ENCODE measurements at regions not wholly inside any gene's neighbourhood (a gene's known extent, or its start where the extent isn't known, plus 50 kb on each side); places are given as distances from the start of the nearest gene placed in this dataset.

GRCh38 chr20:39861381-39861780, 827.7 kb downstream of the MAFB start:
- TF ChIP-seq EZH2 (IDR thresholded peaks at IDR 0.05; ENCODE audit: low read length, unreplicated experiment) (no peak), CTCF (conservative IDR thresholded peaks at IDR 0.05; ENCODE audit: low read depth, low read length) (no peak), EZH2phosphoT487 (IDR thresholded peaks at IDR 0.05; ENCODE audit: borderline replicate concordance, low read length) (no peak)
